HepG2 (cell line): ENCODE measurements at regions not wholly inside any gene's neighbourhood (a gene's known extent, or its start where the extent isn't known, plus 50 kb on each side); places are given as distances from the start of the nearest gene placed in this dataset.

ENCODE experiments used
- CBFB ChIP-seq: sonication (generic); formaldehyde crosslinking; IDR thresholded peaks from 2 replicates; pipeline ENCODE4 v1.4.0; 2020; ENCODE audit warnings: missing genetic modification reagents
- FOXA1 ChIP-seq, 2 experiments: fragments of 450-650 bp in 1 of 2; sonication (generic) in 1 of 2; formaldehyde crosslinking in 1 of 2; IDR thresholded peaks; 2 replicates each; pipeline versions ENCODE4 v1.4.0 to v1.6.1; 2016 to 2020; ENCODE audit warnings: missing genetic modification reagents in 1 of 2
- GLMP ChIP-seq: sonication (generic); formaldehyde crosslinking; IDR thresholded peaks from 2 replicates; pipeline ENCODE4 v1.9.0; 2021; ENCODE audit warnings: missing genetic modification reagents, mild to moderate bottlenecking, borderline replicate concordance
- HNRNPL ChIP-seq: fragments of 200-400 bp; formaldehyde crosslinking; IDR thresholded peaks from 2 replicates; pipeline ENCODE4 v1.6.1; 2017; ENCODE audit warnings: mild to moderate bottlenecking, low read depth, low read length
- HOXD1 ChIP-seq: sonication (generic); formaldehyde crosslinking; IDR thresholded peaks from 2 replicates; pipeline ENCODE4 v1.5.0; 2020; ENCODE audit warnings: missing genetic modification reagents
- KAT2B ChIP-seq: fragments of 150-350 bp; IDR thresholded peaks from 2 replicates; pipeline ENCODE4 v1.6.1; 2014; ENCODE audit warnings: low read depth, low read length, borderline replicate concordance
- NFYB ChIP-seq: sonication (generic); formaldehyde crosslinking; IDR thresholded peaks from 2 replicates; pipeline ENCODE4 v1.4.0; 2020; ENCODE audit warnings: missing genetic modification reagents
- NR2F2 ChIP-seq: IDR thresholded peaks from 2 replicates; pipeline ENCODE4 v1.6.1; 2012; ENCODE audit warnings: low read depth, inconsistent platforms, borderline replicate concordance
- SIN3B ChIP-seq: fragments of 150-350 bp; IDR thresholded peaks from 2 replicates; pipeline ENCODE4 v1.6.1; 2014; ENCODE audit warnings: low read length
- SOX13 ChIP-seq, 3 experiments: fragments of 450-650 bp in 1 of 3; sonication (generic) in 1 of 3; formaldehyde crosslinking in 1 of 3; IDR thresholded peaks in 2 of 3; conservative IDR thresholded peaks in 1 of 3; 2 replicates each; pipeline versions ENCODE4 v1.5.0 to v1.6.1; 2016 to 2020; ENCODE audit warnings: antibody characterized with exemption in 1 of 3, mild to moderate bottlenecking in 1 of 3, missing compliant biosample characterization in 1 of 3, missing genetic modification reagents in 1 of 3, moderate library complexity in 1 of 3
- SRY ChIP-seq: sonication (generic); formaldehyde crosslinking; IDR thresholded peaks from 2 replicates; pipeline ENCODE4 v1.8.0; 2022; ENCODE audit warnings: mild to moderate bottlenecking, missing genetic modification reagents
- ZBTB1 ChIP-seq: sonication (generic); formaldehyde crosslinking; IDR thresholded peaks from 2 replicates; pipeline ENCODE4 v1.4.0; 2020; ENCODE audit warnings: missing genetic modification reagents, borderline replicate concordance
- ZNF224 ChIP-seq: sonication (generic); formaldehyde crosslinking; IDR thresholded peaks from 2 replicates; pipeline ENCODE4 v1.5.0; 2020; ENCODE audit warnings: mild to moderate bottlenecking, missing genetic modification reagents
- ZNF263 ChIP-seq: sonication (generic); formaldehyde crosslinking; IDR thresholded peaks from 2 replicates; pipeline ENCODE4 v1.4.0; 2020; ENCODE audit warnings: missing genetic modification reagents
- ZNF264 ChIP-seq: sonication (generic); formaldehyde crosslinking; IDR thresholded peaks from 2 replicates; pipeline ENCODE4 v1.4.0; 2020; ENCODE audit warnings: missing genetic modification reagents
- ZNF510 ChIP-seq: sonication (generic); formaldehyde crosslinking; IDR thresholded peaks from 2 replicates; pipeline ENCODE4 v1.4.0; 2020; ENCODE audit warnings: low read depth, mild to moderate bottlenecking, missing genetic modification reagents
- ZNF552 ChIP-seq: sonication (generic); formaldehyde crosslinking; IDR thresholded peaks from 2 replicates; pipeline ENCODE4 v1.9.0; 2022; ENCODE audit warnings: missing genetic modification reagents, mild to moderate bottlenecking, borderline replicate concordance
- ZNF766 ChIP-seq: sonication (generic); formaldehyde crosslinking; IDR thresholded peaks from 2 replicates; pipeline ENCODE4 v1.5.0; 2020; ENCODE audit warnings: missing genetic modification reagents, borderline replicate concordance
- ZNF788 ChIP-seq: sonication (generic); formaldehyde crosslinking; IDR thresholded peaks from 2 replicates; pipeline ENCODE4 v1.5.0; 2020; ENCODE audit warnings: mild to moderate bottlenecking, missing genetic modification reagents, borderline replicate concordance
- TF ChIP-seq, protein P1 (sequence below): sonication (generic); formaldehyde crosslinking; IDR thresholded peaks from 2 replicates; pipeline ENCODE4 v1.4.0; 2020; ENCODE audit warnings: mild to moderate bottlenecking, missing genetic modification reagents
- TF ChIP-seq, protein P2 (sequence below): sonication (generic); formaldehyde crosslinking; IDR thresholded peaks from 2 replicates; pipeline ENCODE4 v1.4.0; 2020; ENCODE audit warnings: missing genetic modification reagents
- TF ChIP-seq, protein P3 (sequence below): sonication (generic); formaldehyde crosslinking; IDR thresholded peaks from 2 replicates; pipeline ENCODE4 v1.4.0; 2020; ENCODE audit warnings: missing genetic modification reagents
- TF ChIP-seq, protein P4 (sequence below): sonication (generic); formaldehyde crosslinking; conservative IDR thresholded peaks from 2 replicates; pipeline ENCODE4 v1.4.0; 2020; ENCODE audit warnings: missing genetic modification reagents

- no peak for TF ChIP-seq GLMP (CRISPR knock-in tag)
- TF ChIP-seq ZNF263 (CRISPR knock-in tag): peak; percentile 96
- TF ChIP-seq SRY (CRISPR knock-in tag): no peak
- no peak for TF ChIP-seq ZNF788 (CRISPR knock-in tag)
- TF ChIP-seq ZNF552 (CRISPR knock-in tag): no peak
- no peak for TF ChIP-seq ZNF224
- TF ChIP-seq ZNF264 (CRISPR knock-in tag): no peak
- TF ChIP-seq FOXA1 (IDR thresholded peaks at IDR 0.05): no peak
- peak; percentile 46; the same call in 1 of the 2 replicates for TF ChIP-seq FOXA1 (CRISPR knock-in tag; IDR thresholded peaks at IDR 0.05)
- no peak for TF ChIP-seq ZNF766 (CRISPR knock-in tag)
- TF ChIP-seq CBFB (CRISPR knock-in tag): no peak
- TF ChIP-seq HOXD1: no peak
- no peak for TF ChIP-seq NR2F2
- no peak for TF ChIP-seq NFYB (CRISPR knock-in tag)
- no peak for TF ChIP-seq KAT2B
- no peak for TF ChIP-seq ZNF510 (CRISPR knock-in tag)
- TF ChIP-seq, protein P1, sequence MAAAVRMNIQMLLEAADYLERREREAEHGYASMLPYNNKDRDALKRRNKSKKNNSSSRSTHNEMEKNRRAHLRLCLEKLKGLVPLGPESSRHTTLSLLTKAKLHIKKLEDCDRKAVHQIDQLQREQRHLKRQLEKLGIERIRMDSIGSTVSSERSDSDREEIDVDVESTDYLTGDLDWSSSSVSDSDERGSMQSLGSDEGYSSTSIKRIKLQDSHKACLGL (CRISPR knock-in tag): no peak
- no peak for TF ChIP-seq SOX13 (IDR thresholded peaks at IDR 0.05)
- peak in 1 of 2 experiments; percentile 55; a peak in 1 of 4 replicates for TF ChIP-seq SOX13 (CRISPR knock-in tag; conservative IDR thresholded peaks at IDR 0.05 in 1 of 2, IDR thresholded peaks at IDR 0.05 in 1 of 2)
- TF ChIP-seq, protein P2, sequence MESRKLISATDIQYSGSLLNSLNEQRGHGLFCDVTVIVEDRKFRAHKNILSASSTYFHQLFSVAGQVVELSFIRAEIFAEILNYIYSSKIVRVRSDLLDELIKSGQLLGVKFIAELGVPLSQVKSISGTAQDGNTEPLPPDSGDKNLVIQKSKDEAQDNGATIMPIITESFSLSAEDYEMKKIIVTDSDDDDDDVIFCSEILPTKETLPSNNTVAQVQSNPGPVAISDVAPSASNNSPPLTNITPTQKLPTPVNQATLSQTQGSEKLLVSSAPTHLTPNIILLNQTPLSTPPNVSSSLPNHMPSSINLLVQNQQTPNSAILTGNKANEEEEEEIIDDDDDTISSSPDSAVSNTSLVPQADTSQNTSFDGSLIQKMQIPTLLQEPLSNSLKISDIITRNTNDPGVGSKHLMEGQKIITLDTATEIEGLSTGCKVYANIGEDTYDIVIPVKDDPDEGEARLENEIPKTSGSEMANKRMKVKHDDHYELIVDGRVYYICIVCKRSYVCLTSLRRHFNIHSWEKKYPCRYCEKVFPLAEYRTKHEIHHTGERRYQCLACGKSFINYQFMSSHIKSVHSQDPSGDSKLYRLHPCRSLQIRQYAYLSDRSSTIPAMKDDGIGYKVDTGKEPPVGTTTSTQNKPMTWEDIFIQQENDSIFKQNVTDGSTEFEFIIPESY (CRISPR knock-in tag): no peak
- TF ChIP-seq, protein P3, sequence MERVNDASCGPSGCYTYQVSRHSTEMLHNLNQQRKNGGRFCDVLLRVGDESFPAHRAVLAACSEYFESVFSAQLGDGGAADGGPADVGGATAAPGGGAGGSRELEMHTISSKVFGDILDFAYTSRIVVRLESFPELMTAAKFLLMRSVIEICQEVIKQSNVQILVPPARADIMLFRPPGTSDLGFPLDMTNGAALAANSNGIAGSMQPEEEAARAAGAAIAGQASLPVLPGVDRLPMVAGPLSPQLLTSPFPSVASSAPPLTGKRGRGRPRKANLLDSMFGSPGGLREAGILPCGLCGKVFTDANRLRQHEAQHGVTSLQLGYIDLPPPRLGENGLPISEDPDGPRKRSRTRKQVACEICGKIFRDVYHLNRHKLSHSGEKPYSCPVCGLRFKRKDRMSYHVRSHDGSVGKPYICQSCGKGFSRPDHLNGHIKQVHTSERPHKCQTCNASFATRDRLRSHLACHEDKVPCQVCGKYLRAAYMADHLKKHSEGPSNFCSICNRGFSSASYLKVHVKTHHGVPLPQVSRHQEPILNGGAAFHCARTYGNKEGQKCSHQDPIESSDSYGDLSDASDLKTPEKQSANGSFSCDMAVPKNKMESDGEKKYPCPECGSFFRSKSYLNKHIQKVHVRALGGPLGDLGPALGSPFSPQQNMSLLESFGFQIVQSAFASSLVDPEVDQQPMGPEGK (CRISPR knock-in tag): no peak
- TF ChIP-seq HNRNPL: no peak
- TF ChIP-seq SIN3B: no peak
- TF ChIP-seq ZBTB1 (CRISPR knock-in tag): no peak
- TF ChIP-seq, protein P4, sequence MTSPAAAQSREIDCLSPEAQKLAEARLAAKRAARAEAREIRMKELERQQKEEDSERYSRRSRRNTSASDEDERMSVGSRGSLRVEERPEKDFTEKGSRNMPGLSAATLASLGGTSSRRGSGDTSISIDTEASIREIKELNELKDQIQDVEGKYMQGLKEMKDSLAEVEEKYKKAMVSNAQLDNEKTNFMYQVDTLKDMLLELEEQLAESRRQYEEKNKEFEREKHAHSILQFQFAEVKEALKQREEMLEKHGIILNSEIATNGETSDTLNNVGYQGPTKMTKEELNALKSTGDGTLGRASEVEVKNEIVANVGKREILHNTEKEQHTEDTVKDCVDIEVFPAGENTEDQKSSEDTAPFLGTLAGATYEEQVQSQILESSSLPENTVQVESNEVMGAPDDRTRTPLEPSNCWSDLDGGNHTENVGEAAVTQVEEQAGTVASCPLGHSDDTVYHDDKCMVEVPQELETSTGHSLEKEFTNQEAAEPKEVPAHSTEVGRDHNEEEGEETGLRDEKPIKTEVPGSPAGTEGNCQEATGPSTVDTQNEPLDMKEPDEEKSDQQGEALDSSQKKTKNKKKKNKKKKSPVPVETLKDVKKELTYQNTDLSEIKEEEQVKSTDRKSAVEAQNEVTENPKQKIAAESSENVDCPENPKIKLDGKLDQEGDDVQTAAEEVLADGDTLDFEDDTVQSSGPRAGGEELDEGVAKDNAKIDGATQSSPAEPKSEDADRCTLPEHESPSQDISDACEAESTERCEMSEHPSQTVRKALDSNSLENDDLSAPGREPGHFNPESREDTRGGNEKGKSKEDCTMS: no peak
Observed at GRCh38 chr7:130996205-130996832, 262.3 kb upstream of the KLF14 start (continued).
